NCI-H2227 (cell line): ENCODE measurements at regions not wholly inside any gene's neighbourhood (a gene's known extent, or its start where the extent isn't known, plus 50 kb on each side); places are given as distances from the start of the nearest gene placed in this dataset.
"Not testable (repeated sequence)": the region's sequence is repeated elsewhere in the genome, so short reads cannot be mapped to it uniquely, and the experiment has no call there.

Source experiments
- DNase-seq: peaks from one replicate; lab custom pipeline; 2025; ENCODE audit not compliant: unreplicated experiment; lab: John Stamatoyannopoulos, UW

DNA sequence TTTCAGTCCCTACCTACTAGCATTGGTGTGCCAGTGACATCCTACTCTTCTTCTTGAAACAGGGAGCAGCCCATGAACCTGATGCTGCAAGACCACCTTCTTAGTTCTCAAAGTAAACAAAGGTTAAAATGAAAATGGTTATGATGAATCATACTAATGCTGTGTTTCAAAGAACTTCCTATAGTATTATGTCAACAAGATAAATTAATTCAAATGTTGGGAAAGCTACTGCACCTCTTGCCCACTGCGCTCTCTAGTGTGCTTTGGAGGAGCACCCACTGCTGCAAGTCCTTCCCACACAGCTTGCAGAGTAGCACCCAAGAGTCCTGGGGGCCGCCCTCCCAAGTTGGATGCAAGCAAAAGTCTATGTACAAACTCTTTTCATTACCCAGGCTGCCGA is 81.1 kb downstream of the CD200R1L start:
- DNase-seq: no peak

DNA sequence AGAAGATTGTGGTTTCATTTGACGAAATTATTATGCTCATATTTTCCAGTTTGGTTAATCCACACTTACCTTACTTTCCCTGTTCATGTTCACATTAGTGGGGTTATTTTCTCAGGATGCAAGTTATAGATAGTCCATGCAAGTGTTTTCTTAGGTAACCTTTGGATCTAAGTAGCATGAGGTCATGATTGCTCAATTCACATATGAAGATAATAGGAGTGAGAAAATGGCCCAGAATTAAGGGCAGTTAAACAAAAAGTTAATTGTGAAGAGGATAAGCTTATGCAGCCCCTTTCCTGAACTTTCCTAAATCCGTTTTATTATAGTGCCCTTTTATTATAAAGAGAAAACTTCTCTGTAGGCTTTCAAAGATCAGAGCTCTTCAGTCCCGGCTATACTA is 83.4 kb downstream of the CD200R1L start:
- DNase-seq: no peak

- no peak for DNase-seq
Observed at GRCh38 chr3:112761062-112761638, 85.5 kb downstream of the CD200R1L start.

GRCh38 chr3:112759681-112760080 is 87.0 kb downstream of the CD200R1L start:
- DNase-seq: no peak

GRCh38 chr3:112759210-112759609 is 87.5 kb downstream of the CD200R1L start:
- no peak for DNase-seq

GRCh38 chr3:112757197-112757596 is 89.5 kb downstream of the CD200R1L start:
- no peak for DNase-seq

DNA sequence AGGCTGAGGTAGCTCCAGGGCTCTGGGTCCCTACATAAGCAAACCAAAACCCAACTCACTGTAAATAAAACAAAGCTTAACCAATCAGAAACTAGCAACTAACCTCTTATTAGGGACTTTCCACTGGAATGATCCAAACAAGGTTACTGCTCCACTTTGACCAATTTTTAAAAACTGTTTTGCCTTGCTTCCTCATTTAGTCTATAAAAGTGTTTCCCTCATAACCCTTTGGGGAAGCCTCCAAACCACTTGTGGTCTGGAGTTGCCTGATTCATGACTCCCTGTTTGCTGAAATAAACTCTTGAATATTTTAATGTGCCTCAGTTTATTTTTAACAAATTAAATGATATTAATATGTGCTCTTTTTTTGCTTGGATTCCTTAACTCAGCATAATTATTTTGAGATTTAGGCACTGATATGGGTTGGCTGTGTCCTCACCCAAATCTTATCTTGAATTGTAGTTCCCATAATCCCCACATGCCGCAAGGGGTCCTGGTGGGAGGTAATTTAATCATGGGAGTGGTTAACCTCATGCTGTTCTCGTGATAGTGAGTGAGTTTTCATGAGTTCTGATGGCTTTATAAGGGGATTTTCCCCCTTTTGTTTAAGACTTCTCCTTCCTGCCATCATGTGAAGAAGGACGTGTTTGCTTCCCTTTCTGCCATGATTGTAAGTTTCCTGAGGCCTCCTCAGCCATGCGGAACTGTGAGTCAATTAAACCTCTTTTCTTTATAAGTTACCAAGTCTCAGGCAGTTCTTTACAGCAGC is 90.6 kb downstream of the CD200R1L start:
- no peak for DNase-seq

GRCh38 chr3:112755046-112755445 is 91.6 kb downstream of the CD200R1L start:
- DNase-seq: not testable (repeated sequence)

DNA sequence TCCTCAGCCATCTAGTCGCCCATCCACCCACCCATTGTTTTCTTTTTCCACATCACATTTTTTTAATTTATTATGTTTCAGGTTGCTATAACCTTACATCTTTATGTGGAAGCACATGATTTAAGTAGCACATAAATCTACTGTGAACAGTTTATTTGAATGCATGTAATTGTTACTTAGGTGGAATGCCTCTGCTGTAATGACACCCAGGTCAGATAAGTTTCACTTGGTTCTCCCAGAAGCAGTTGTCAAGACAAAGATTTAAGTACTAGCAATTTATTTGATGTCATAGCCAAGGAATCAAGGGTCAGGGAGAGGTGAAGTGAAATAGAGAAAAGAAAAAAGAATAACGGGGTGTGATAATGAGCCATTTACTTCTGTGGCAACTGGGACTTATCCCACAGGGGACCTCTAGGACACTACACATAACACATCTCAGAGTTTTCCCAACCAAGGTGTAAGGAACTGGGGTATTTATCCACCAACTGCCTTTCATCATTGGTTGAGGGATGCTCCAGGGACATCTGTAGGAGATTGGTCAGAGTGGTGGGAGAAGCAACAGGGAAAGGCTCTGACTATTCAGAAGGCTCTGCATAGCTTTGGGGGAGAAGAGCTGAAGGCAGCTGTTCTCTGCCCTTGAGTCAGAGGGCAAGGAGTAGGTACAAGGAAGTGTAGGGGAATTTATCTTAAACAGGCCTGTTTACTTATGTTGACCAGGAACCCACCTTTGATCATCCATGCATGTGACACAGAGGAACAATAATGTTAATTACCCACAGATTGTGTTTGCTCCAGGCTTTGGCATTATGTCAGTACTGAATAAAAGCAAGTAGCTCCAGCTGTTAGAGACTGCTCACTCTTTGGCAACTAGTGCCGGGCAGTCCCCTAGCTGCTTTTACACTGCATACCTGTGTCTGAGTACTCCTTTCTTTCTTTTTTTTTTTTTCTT is 94.8 kb downstream of the CD200R1L start:
- peak; percentile 17 for DNase-seq

DNA sequence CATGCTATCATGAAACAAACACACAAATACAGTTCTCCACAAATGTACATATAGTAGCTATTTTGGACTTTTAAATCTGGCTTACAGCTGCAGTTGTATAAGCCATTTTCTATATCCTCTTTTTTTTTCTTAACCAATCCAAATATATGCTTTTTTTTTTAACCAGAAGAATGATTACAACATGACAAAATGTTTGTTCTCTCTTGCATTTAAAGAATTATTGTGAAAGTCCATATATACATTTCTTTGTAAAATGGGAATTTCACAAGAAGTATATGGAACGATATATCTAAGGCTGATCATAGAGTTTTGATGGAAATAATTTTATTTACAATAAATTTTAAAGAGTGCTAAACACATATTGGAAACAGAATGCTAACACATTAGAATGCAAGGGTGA is 95.6 kb downstream of the CD200R1L start:
- no peak for DNase-seq

DNA sequence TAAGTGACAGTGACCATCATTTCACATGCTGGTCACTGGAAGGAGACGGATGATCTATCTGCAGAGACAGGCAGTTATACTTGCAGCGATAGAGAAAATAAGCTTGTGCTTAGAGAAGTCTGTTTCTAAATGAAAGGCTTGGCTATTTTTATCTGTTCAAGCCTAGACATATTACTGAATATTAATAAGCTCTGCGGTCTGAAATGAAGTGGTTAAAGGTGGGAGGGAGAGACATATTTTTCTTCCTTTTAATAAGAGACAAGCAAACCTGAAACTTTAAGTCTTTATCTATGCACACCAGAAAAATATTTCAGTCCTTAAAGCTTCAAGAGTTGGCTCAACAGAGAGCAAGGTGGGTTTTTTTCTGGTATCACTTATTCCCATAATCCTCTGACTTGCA is 99.0 kb downstream of the CD200R1L start:
- DNase-seq: no peak

DNA sequence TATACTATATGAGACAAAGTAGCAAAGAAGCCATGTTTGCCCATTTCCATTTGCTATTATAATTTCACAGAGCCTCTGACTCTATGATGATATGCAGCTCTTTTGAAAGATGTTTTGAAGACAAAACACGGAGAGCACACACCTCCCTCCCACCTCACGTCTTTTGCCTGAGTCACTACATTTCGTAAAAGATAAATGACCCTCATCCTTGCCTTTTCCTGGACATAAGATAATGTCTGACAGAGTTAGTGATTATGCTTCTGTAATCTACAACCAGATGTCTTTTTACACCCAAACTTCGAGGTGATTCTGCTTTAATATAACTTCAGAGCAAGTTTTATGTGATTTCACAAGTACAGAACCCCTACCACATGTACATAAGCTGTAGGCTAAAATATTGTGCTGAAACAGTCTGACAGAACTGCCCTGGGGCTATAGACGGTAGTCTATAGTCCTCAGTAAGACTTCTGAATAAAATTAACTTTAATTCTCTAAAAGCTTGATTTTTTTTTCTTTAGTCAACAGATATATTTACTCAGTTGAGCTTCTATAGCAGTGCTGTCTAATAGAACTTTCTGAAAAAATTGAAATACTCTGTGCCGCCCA is 99.9 kb downstream of the CD200R1L start:
- no peak for DNase-seq

GRCh38 chr3:112745567-112746248 is 101.0 kb downstream of the CD200R1L start:
- DNase-seq: no peak

DNA sequence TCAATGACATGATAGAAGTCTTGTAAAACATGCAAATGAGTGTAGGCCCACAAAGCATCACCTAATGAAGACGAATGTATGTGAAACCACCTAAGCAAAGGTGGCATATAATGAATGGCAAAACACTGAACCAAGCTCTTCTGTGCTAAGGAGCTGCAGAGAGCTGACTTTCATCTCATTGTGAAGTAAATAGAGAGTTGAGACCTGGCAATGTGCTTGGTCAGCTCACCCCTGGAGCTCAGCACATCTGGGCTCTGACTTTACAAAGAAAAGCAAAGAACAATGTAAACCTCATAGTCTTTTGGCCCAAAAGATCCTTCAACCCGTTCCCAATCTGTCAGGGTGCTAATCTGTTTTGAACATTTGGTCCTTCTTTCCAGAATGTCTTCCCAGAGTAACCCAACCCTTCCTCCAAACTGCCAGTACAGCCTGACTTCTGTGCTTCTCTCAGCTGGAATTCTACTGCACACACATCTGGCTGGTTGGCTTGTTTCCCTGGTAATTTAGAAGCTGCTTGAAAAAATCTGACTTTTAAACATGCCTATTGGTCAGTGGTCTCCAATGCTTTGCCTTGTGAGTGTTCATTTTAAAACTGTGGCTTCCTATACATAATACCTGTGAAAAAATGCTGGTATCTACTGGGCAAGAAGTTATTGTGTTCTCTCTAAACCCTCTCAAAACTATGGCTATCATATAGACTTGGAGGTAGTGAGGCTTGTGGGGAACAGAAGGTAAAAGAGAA is 101.7 kb downstream of the CD200R1L start:
- no peak for DNase-seq

DNA sequence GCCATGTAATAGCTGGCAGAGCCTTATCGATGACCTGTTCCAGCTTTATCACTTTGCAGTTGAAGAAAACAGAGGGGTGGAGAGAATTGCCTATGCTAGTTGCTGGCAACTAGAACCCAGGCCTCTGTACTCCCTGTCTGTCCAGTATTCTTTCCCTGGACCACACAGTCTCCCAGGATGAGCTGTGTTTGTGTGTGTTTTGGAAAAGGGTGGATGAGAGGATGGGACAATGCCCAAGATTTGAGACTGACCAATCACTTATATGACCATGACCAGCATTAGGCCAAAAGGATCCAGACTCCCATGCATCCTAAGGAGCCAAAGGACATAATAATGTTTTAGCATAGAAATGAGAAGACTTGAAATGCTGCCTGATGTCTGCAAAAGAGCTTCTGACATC is 102.6 kb downstream of the CD200R1L start:
- DNase-seq: no peak

- no peak for DNase-seq
Observed at GRCh38 chr3:112742934-112743333, 102.0 kb upstream of the CCDC80 start.

- no peak for DNase-seq
Observed at GRCh38 chr3:112741983-112742382, 101.0 kb upstream of the CCDC80 start.

- no peak for DNase-seq
Observed at GRCh38 chr3:112740835-112741234, 99.9 kb upstream of the CCDC80 start.

DNA sequence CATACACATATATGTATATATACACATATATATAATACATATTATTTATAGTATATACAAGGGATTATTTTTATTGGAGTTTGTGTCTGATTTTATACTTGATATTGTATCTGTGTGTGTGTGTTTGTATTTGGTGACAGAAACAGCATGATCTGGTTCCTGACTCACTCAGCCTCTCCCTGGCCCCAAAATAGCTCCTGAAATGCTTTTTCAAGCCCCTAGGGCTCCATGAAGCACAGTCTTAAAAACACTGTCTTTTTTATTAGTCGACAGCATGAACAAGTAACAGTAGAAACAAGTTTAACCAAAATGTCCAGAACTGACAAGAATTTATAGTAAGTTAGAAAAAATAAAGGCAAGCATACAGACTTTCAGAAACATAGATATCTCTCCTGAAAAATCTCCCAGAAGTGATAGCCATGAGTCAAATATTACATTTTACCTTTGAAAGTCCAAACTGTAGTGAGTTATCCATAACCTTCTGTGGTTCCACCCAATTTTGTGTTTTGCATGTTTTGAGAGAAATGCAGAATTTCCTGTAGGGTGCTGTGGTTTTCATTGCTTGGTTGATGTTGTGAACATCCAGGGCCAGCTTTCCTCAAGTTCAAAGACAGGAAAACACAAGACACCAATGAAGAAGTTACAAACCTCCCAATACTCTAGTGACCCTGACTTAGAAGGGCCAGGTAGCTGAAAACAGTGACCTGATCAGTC is 98.5 kb upstream of the CCDC80 start:
- DNase-seq: no peak
